Hypothalamus (tissue), 51 donors: ENCODE measurements at regions not wholly inside any gene's neighbourhood (a gene's known extent, or its start where the extent isn't known, plus 50 kb on each side); places are given as distances from the start of the nearest gene placed in this dataset.

Experiments used
- DNase-seq, 51 donors: peaks; one replicate each; lab custom pipeline; 2025; lab: John Stamatoyannopoulos, UW

GRCh38 chr3:99503350-99503749 is 135.0 kb upstream of the COL8A1 start:
- no peak for DNase-seq

- no peak for DNase-seq
These were observed 135.5 kb upstream of the COL8A1 start for GRCh38 chr3:99502871-99503270.

- no peak for DNase-seq
These were observed 137.9 kb upstream of the COL8A1 start for GRCh38 chr3:99500485-99500884.

GRCh38 chr3:99499235-99500158 is 138.9 kb upstream of the COL8A1 start:
- DNase-seq, result peak in 10 of 51 donors; percentile 1 to 25 (median 2)

GRCh38 chr3:99498550-99499234 is 139.7 kb upstream of the COL8A1 start:
- no peak for DNase-seq

GRCh38 chr3:99487894-99488293 is 150.5 kb upstream of the COL8A1 start:
- DNase-seq, result no peak

GRCh38 chr3:99485286-99485685 is 153.1 kb upstream of the COL8A1 start:
- no peak for DNase-seq

- no peak for DNase-seq
These were observed 153.5 kb upstream of the COL8A1 start for GRCh38 chr3:99484871-99485270.

- no peak for DNase-seq
These were observed 154.6 kb upstream of the COL8A1 start for GRCh38 chr3:99483841-99484240.

GRCh38 chr3:99482191-99482590 is 156.2 kb upstream of the COL8A1 start:
- DNase-seq, result no peak

GRCh38 chr3:99481561-99481960 is 156.8 kb upstream of the COL8A1 start:
- no peak for DNase-seq

- no peak for DNase-seq
These were observed 158.6 kb upstream of the COL8A1 start for GRCh38 chr3:99479768-99480167.

- no peak for DNase-seq
These were observed 160.7 kb upstream of the COL8A1 start for GRCh38 chr3:99477650-99478049.

- DNase-seq, result no peak
These were observed 163.2 kb upstream of the COL8A1 start for GRCh38 chr3:99475229-99475628.

- DNase-seq, result no peak
These were observed 163.6 kb upstream of the COL8A1 start for GRCh38 chr3:99474776-99475175.

- DNase-seq, result no peak
These were observed 165.1 kb upstream of the COL8A1 start for GRCh38 chr3:99473321-99473751.

- DNase-seq, result peak in 1 of 51 donors; percentile 2
These were observed 166.0 kb upstream of the COL8A1 start for GRCh38 chr3:99472385-99472784.

GRCh38 chr3:99471353-99472323 is 166.8 kb upstream of the COL8A1 start:
- no peak for DNase-seq

GRCh38 chr3:99470841-99471240 is 167.6 kb upstream of the COL8A1 start:
- no peak for DNase-seq

GRCh38 chr3:99468918-99469317 is 169.5 kb upstream of the COL8A1 start:
- DNase-seq, result no peak

GRCh38 chr3:99467420-99467819 is 171.0 kb upstream of the COL8A1 start:
- no peak for DNase-seq
